Esophagus squamous epithelium (tissue), 4 donors: ENCODE measurements at regions not wholly inside any gene's neighbourhood (a gene's known extent, or its start where the extent isn't known, plus 50 kb on each side); places are given as distances from the start of the nearest gene placed in this dataset.

Experiments used
- POLR2A ChIP-seq, 4 donors: fragments of 450-650 bp; IDR thresholded peaks; one replicate each; pipeline ENCODE4 v1.6.1; 2017; ENCODE audit warnings: antibody characterized with exemption in 4 of 4, mild to moderate bottlenecking in 4 of 4, moderate library complexity in 3 of 4
- TF ChIP-seq, protein P1 (sequence below), 6 experiments: fragments of 450-650 bp in 4 of 6; fragments of 200-600 bp in 2 of 6; sonication (generic) in 2 of 6; IDR thresholded peaks; one replicate each; pipeline ENCODE4 v1.5.1; 2016 to 2019; ENCODE audit warnings: antibody characterized with exemption in 6 of 6, mild to moderate bottlenecking in 4 of 6, moderate library complexity in 4 of 6

DNA sequence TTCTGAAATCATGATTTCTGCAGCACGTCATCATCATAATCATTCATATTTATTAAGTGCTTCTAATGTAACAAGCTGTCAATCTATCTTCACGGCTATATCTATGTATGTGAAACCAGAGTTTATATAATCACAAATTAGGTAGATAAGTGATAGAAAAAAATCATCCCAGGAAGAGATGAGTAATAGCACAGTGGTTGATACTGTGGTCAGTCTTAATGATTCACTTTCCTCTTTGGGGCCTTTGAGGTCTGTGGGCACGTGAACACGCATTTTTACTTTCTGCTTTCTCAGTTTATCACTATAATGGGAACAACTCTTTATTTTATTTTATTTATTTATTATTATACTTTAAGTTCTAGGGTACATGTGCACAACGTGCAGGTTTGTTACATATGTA is 265.9 kb upstream of the NOVA1 start:
- no peak for TF ChIP-seq POLR2A (IDR thresholded peaks at IDR 0.05)
- TF ChIP-seq, protein P1, sequence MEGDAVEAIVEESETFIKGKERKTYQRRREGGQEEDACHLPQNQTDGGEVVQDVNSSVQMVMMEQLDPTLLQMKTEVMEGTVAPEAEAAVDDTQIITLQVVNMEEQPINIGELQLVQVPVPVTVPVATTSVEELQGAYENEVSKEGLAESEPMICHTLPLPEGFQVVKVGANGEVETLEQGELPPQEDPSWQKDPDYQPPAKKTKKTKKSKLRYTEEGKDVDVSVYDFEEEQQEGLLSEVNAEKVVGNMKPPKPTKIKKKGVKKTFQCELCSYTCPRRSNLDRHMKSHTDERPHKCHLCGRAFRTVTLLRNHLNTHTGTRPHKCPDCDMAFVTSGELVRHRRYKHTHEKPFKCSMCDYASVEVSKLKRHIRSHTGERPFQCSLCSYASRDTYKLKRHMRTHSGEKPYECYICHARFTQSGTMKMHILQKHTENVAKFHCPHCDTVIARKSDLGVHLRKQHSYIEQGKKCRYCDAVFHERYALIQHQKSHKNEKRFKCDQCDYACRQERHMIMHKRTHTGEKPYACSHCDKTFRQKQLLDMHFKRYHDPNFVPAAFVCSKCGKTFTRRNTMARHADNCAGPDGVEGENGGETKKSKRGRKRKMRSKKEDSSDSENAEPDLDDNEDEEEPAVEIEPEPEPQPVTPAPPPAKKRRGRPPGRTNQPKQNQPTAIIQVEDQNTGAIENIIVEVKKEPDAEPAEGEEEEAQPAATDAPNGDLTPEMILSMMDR (IDR thresholded peaks at IDR 0.05): no peak
